H1 (cell line): ENCODE measurements at regions not wholly inside any gene's neighbourhood (a gene's known extent, or its start where the extent isn't known, plus 50 kb on each side); places are given as distances from the start of the nearest gene placed in this dataset.

Source experiments
- CTCF ChIA-PET: fragments of 300-600 bp; sonication (Branson Sonifier 250); formaldehyde crosslinking; loops from one replicate; lab custom pipeline; 2021; ENCODE audit not compliant: partially characterized antibody; lab: Charles Lee
- POLR2A ChIA-PET: fragments of 300-600 bp; sonication (Branson Sonifier 250); formaldehyde crosslinking; loops from one replicate; lab custom pipeline; 2021; ENCODE audit warnings: inconsistent platforms; ENCODE audit not compliant: partially characterized antibody; lab: Charles Lee
- DNase-seq, 2 experiments: peaks; one replicate each; pipeline versions ENCODE4 v3.0.0 to v3.0.0-alpha.2; 2010 to 2022; ENCODE audit warnings: low spot score in 2 of 2, low read depth in 1 of 2, mixed read lengths in 1 of 2
- FAIRE-seq: peaks from 2 replicates; lab custom pipeline; 2011; peaks lifted over from hg19 to GRCh38; lab: Jason Lieb, UNC
- H2AFZ ChIP-seq: 2 replicates; pipeline ENCODE4 v1.8.1; 2012; ENCODE audit warnings: low read length, inconsistent platforms
- H2AK5ac ChIP-seq: 2 replicates; pipeline ENCODE4 v1.6.1; 2013; ENCODE audit warnings: low read depth, low read length
- H2BK120ac ChIP-seq: replicated peaks from 2 replicates; pipeline ENCODE3; 2013; ENCODE audit warnings: low read depth, low read length, inconsistent platforms
- H2BK12ac ChIP-seq: 2 replicates; pipeline ENCODE4 v1.6.1; 2013; ENCODE audit warnings: low read depth, low read length
- H2BK15ac ChIP-seq: 2 replicates; pipeline ENCODE4 v1.6.1; 2013; ENCODE audit warnings: low read length
- H2BK20ac ChIP-seq: 2 replicates; pipeline ENCODE4 v1.6.1; 2013; ENCODE audit warnings: low read length
- H2BK5ac ChIP-seq: 2 replicates; pipeline ENCODE4 v1.6.1; 2013; ENCODE audit warnings: low read depth, low read length
- H3K14ac ChIP-seq: 2 replicates; pipeline ENCODE4 v1.6.1; 2013; ENCODE audit warnings: inconsistent platforms; ENCODE audit not compliant: insufficient read length
- H3K18ac ChIP-seq: 2 replicates; pipeline ENCODE4 v1.6.1; 2013; ENCODE audit warnings: low read length; ENCODE audit errors: extremely low read depth
- H3K23ac ChIP-seq: 2 replicates; pipeline ENCODE4 v1.6.1; 2013; ENCODE audit warnings: inconsistent platforms; ENCODE audit not compliant: insufficient read length
- H3K23me2 ChIP-seq: 2 replicates; pipeline ENCODE4 v1.6.1; 2013; ENCODE audit warnings: low read depth, low read length
- H3K27ac ChIP-seq: 2 replicates; pipeline ENCODE4 v1.6.1; 2011; ENCODE audit warnings: low read depth, low read length, inconsistent platforms
- H3K27me3 ChIP-seq, 4 experiments: replicated peaks in 1 of 4; 1 replicate in 1 of 4; 2 replicates in 3 of 4; pipeline versions ENCODE4 v1.6.1 to v1.8.1; 2011 to 2013; ENCODE audit warnings: low read length in 3 of 4, mild to moderate bottlenecking in 3 of 4, inconsistent platforms in 2 of 4, mixed read lengths in 2 of 4, moderate library complexity in 1 of 4; ENCODE audit not compliant: control insufficient read depth in 3 of 4, insufficient read depth in 3 of 4; ENCODE audit errors: extremely low read depth in 1 of 4
- H3K36me3 ChIP-seq, 4 experiments: 2 replicates each; pipeline versions ENCODE4 v1.6.1 to v1.8.1; 2011 to 2013; ENCODE audit warnings: mild to moderate bottlenecking in 4 of 4, low read length in 3 of 4, moderate library complexity in 2 of 4, control low read depth in 1 of 4, inconsistent platforms in 1 of 4; ENCODE audit not compliant: insufficient read depth in 4 of 4, control insufficient read depth in 2 of 4
- H3K4ac ChIP-seq: replicated peaks from 2 replicates; pipeline ENCODE3; 2013; ENCODE audit warnings: low read length, low read depth, mixed read lengths, inconsistent platforms; ENCODE audit not compliant: insufficient read length
- H3K4me1 ChIP-seq, 4 experiments: replicated peaks in 1 of 4; 1 replicate in 1 of 4; 2 replicates in 3 of 4; pipeline versions ENCODE4 v1.6.1 to v1.8.1; 2011 to 2013; ENCODE audit warnings: low read length in 3 of 4, inconsistent platforms in 2 of 4, mixed read lengths in 1 of 4; ENCODE audit not compliant: insufficient read depth in 4 of 4, control insufficient read depth in 3 of 4
- H3K4me2 ChIP-seq, 2 experiments: 2 replicates each; pipeline versions ENCODE4 v1.6.1 to v1.8.1; 2011 to 2013; ENCODE audit warnings: low read depth in 2 of 2, low read length in 2 of 2, control low read depth in 1 of 2, inconsistent platforms in 1 of 2, mild to moderate bottlenecking in 1 of 2; ENCODE audit not compliant: insufficient read depth in 1 of 2
- H3K4me3 ChIP-seq, 4 experiments: fragments of 200-600, 300-600 bp in 1 of 4; sonication (generic), shearing (Covaris generic), sonication (Bioruptor Twin) in 1 of 4; 2 replicates each; pipeline versions ENCODE4 v1.5.1 to v1.8.1; 2011 to 2016; ENCODE audit warnings: low read length in 4 of 4, low read depth in 3 of 4, control low read depth in 2 of 4, inconsistent platforms in 2 of 4, mild to moderate bottlenecking in 2 of 4, mixed read lengths in 1 of 4, moderate library complexity in 1 of 4; ENCODE audit not compliant: insufficient read depth in 2 of 4; ENCODE audit errors: extremely low read depth in 1 of 4
- H3K56ac ChIP-seq: replicated peaks from 2 replicates; pipeline ENCODE3; 2013; ENCODE audit warnings: low read depth, mild to moderate bottlenecking, mixed read lengths, low read length, inconsistent platforms; ENCODE audit not compliant: insufficient read length
- H3K79me1 ChIP-seq: 2 replicates; pipeline ENCODE4 v1.6.1; 2013; ENCODE audit warnings: low read depth, low read length, control low read depth
- H3K79me2 ChIP-seq, 2 experiments: 2 replicates each; pipeline versions ENCODE4 v1.6.1 to v1.8.1; 2012 to 2013; ENCODE audit warnings: low read length in 2 of 2, mild to moderate bottlenecking in 2 of 2, inconsistent platforms in 1 of 2; ENCODE audit not compliant: insufficient read depth in 2 of 2, control insufficient read depth in 1 of 2
- H3K9ac ChIP-seq, 4 experiments: replicated peaks in 1 of 4; 1 replicate in 1 of 4; 2 replicates in 3 of 4; pipeline versions ENCODE4 v1.6.1 to v1.8.1; 2011 to 2013; ENCODE audit warnings: low read depth in 3 of 4, low read length in 3 of 4, control low read depth in 2 of 4, mild to moderate bottlenecking in 2 of 4, moderate library complexity in 2 of 4, inconsistent platforms in 1 of 4; ENCODE audit errors: extremely low read depth in 1 of 4
- H3K9me3 ChIP-seq, 2 experiments: 2 replicates each; pipeline versions ENCODE4 v1.6.1 to v1.8.1; 2012 to 2013; ENCODE audit warnings: mild to moderate bottlenecking in 2 of 2, moderate library complexity in 2 of 2, control low read depth in 1 of 2, inconsistent platforms in 1 of 2, low read depth in 1 of 2, low read length in 1 of 2, mixed read lengths in 1 of 2; ENCODE audit not compliant: insufficient read depth in 2 of 2
- H4K20me1 ChIP-seq, 2 experiments: replicated peaks in 1 of 2; 2 replicates each; pipeline versions ENCODE3 to v1.8.1; 2011 to 2013; ENCODE audit warnings: inconsistent platforms in 2 of 2, low read length in 2 of 2, mild to moderate bottlenecking in 1 of 2; ENCODE audit not compliant: insufficient read depth in 2 of 2, control insufficient read depth in 1 of 2
- H4K5ac ChIP-seq: 2 replicates; pipeline ENCODE4 v1.6.1; 2013; ENCODE audit warnings: low read length, low read depth, mixed read lengths, inconsistent platforms; ENCODE audit not compliant: insufficient read length
- H4K8ac ChIP-seq: 2 replicates; pipeline ENCODE4 v1.8.0; 2013; ENCODE audit warnings: mild to moderate bottlenecking, moderate library complexity, low read length, inconsistent platforms; ENCODE audit not compliant: insufficient read depth; ENCODE audit errors: extremely low read depth
- H4K91ac ChIP-seq: replicated peaks from 2 replicates; pipeline ENCODE3; 2013; ENCODE audit warnings: low read length, mixed read lengths, inconsistent platforms; ENCODE audit not compliant: insufficient read length
- CREB1 ChIP-seq: IDR thresholded peaks from 2 replicates; pipeline ENCODE4 v1.6.1; 2012; ENCODE audit warnings: inconsistent platforms
- JUN ChIP-seq: IDR thresholded peaks from 2 replicates; pipeline ENCODE4 v1.6.1; 2011; ENCODE audit warnings: low read depth, mild to moderate bottlenecking, improper control_type of control experiment, low read length
- MAFK ChIP-seq: IDR thresholded peaks from 2 replicates; pipeline ENCODE4 v1.6.1; 2012; ENCODE audit warnings: low read depth, mild to moderate bottlenecking, improper control_type of control experiment, low read length
- POLR2AphosphoS5 ChIP-seq: IDR thresholded peaks from 2 replicates; pipeline ENCODE4 v1.6.1; 2011; ENCODE audit warnings: low read depth, low read length
- RXRA ChIP-seq: IDR thresholded peaks from 2 replicates; pipeline ENCODE4 v1.6.1; 2011; ENCODE audit warnings: low read depth, mild to moderate bottlenecking, low read length, moderate library complexity; ENCODE audit not compliant: insufficient read depth
- SIN3A ChIP-seq, 2 experiments: IDR thresholded peaks in 1 of 2; conservative IDR thresholded peaks in 1 of 2; 2 replicates each; pipeline ENCODE4 v1.6.1; 2011 to 2012; ENCODE audit warnings: low read length in 2 of 2, improper control_type of control experiment in 1 of 2, low read depth in 1 of 2, mild to moderate bottlenecking in 1 of 2
- SP1 ChIP-seq: IDR thresholded peaks from 2 replicates; pipeline ENCODE4 v1.6.1; 2011; ENCODE audit warnings: low read depth, low read length
- TAF7 ChIP-seq: optimal IDR thresholded peaks from 2 replicates; pipeline ENCODE3; 2011; ENCODE audit warnings: low read depth, mild to moderate bottlenecking, inconsistent platforms, low read length, moderate library complexity, borderline replicate concordance
- TCF12 ChIP-seq: IDR thresholded peaks from 2 replicates; pipeline ENCODE4 v1.6.1; 2011; ENCODE audit warnings: low read depth, mild to moderate bottlenecking, low read length
- YY1 ChIP-seq: IDR thresholded peaks from 2 replicates; pipeline ENCODE4 v1.6.1; 2011; ENCODE audit warnings: low read depth, mild to moderate bottlenecking, low read length
- WGBS, 2 experiments: shearing (Covaris generic) in 1 of 2; methylation state at CpG; one replicate each; pipeline versions ENCODE4 v1.1.6 to v1.1.7; 2013 to 2015; ENCODE audit warnings: low lambda C conversion rate in 2 of 2, mixed read lengths in 2 of 2, inconsistent platforms in 1 of 2, low coverage in 1 of 2, missing lambda C conversion rate in 1 of 2; ENCODE audit not compliant: insufficient replicate concordance in 2 of 2, insufficient coverage in 1 of 2, insufficient read length in 1 of 2; ENCODE audit errors: extremely low coverage in 1 of 2, missing lambda C conversion rate in 1 of 2; 5-methylcytosine and 5-hydroxymethylcytosine counted together

GRCh38 chr12:5223881-5224280, 180.2 kb downstream of the KCNA5 start:
- FAIRE-seq (no peak), DNase-seq (no peak)
- no peaks in the 10 kb centered on the region; a peak in 1 of 8 replicates for H3K36me3 ChIP-seq
- no peaks in the 10 kb centered on the region for H4K20me1 ChIP-seq
- H4K5ac ChIP-seq, result no peak overlapping the region
- no peak overlapping the region for H2BK12ac ChIP-seq
- no peak overlapping the region for H3K14ac ChIP-seq
- H3K4me2 ChIP-seq, result no peak overlapping the region
- POLR2A ChIA-PET, result no interaction called here
- H3K4me3 ChIP-seq, result no peak overlapping the region
- no peaks in the 10 kb centered on the region for H3K79me2 ChIP-seq
- no peak overlapping the region for H3K23ac ChIP-seq
- no peak overlapping the region for H2BK120ac ChIP-seq
- no peak overlapping the region for H2BK5ac ChIP-seq
- no peak overlapping the region for H2BK15ac ChIP-seq
- peaks cover 2% of the 10 kb centered on the region; the same call in 1 of the 2 replicates for H3K79me1 ChIP-seq
- H3K9me3 ChIP-seq, result no peaks in the 10 kb centered on the region
- CTCF ChIA-PET, result interaction anchor here (0.7 to 2.5 kb wide), 5 partner anchors 13 to 211 kb away, joined by 3 to 8 read pairs (median 4); no protein-coding TSS in a partner anchor
- no peak overlapping the region for H3K18ac ChIP-seq
- peaks cover 2% of the 10 kb centered on the region; the same call in 1 of the 2 replicates for H3K23me2 ChIP-seq
- H3K9ac ChIP-seq, result no peak overlapping the region
- H3K4me1 ChIP-seq, result peaks cover 11 to 18% (median 16%) of the 10 kb centered on the region in 4 experiments
- H2AFZ ChIP-seq, result no peak overlapping the region
- H4K91ac ChIP-seq, result no peak overlapping the region
- no peak overlapping the region for H2BK20ac ChIP-seq
- 95% methylated on average over 3 of the region's 3 CpGs; no CpG with 5 or more reads in 1 of the 2 experiments for WGBS, 2 experiments
- H3K27me3 ChIP-seq, result peaks cover 0 to 9% (median 5%) of the 10 kb centered on the region in 4 experiments; a peak in 6 of 7 replicates
- TF ChIP-seq POLR2AphosphoS5, result no peak
- TF ChIP-seq RXRA, result no peak
- TF ChIP-seq TCF12, result no peak
- TF ChIP-seq JUN, result no peak
- TF ChIP-seq CREB1, result no peak
- no peak for TF ChIP-seq SP1
- no peak for TF ChIP-seq MAFK
- TF ChIP-seq YY1, result no peak
- no peak for TF ChIP-seq TAF7
- no peak for TF ChIP-seq SIN3A (conservative IDR thresholded peaks at IDR 0.05 in 1 of 2, IDR thresholded peaks at IDR 0.05 in 1 of 2; ENCODE audit: low read depth in 1 of 2, low read length in 2 of 2)
- no peak overlapping the region for H3K56ac ChIP-seq
- no peak overlapping the region for H4K8ac ChIP-seq
- no peak overlapping the region for H3K4ac ChIP-seq
- no peak overlapping the region for H2AK5ac ChIP-seq
- H3K27ac ChIP-seq, result no peak overlapping the region
